ENCODE measurements at regions not wholly inside any gene's neighbourhood (a gene's known extent, or its start where the extent isn't known, plus 50 kb on each side); places are given as distances from the start of the nearest gene placed in this dataset.

DNA sequence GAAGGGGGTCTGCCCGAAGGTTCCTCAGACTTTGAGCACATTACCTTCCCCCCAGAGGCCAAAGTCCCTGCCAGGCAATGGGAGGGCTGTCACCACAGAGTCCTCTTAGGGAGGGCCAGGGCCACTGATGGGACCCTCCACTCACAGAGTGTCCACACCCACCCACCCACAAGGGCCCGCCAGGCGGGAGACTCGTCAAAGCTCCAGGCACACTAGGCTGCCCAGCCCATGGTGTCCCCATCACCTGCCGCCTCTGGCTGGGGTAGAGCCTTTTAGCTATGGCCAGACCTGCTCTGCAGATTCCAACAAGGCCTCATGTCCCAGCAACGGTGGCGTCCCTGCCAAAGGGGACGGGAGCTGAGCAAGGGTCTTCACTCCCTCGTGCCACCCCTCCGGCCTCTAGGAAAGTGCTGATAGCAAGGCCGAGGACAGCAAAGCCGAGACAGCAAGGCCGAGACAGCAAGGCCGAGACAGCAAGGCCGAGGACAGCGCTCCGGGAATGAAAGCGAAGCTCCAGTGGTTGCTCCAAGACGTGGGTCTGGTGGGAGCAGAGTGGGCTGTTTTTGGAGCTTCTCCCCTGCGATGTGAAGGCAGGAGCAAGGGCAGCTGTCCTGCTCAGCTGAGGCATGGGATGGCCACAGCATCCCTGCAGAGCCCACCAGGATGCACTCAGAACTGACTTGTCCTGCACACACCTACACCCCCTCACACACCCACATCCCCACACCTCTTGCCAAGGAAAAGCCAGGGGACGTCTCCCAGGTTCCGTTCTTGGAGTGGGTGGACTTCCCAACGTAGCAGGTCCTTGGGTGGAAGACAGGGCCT is 123.4 kb downstream of the CRYAA start:
- TF ChIP-seq, protein P1, sequence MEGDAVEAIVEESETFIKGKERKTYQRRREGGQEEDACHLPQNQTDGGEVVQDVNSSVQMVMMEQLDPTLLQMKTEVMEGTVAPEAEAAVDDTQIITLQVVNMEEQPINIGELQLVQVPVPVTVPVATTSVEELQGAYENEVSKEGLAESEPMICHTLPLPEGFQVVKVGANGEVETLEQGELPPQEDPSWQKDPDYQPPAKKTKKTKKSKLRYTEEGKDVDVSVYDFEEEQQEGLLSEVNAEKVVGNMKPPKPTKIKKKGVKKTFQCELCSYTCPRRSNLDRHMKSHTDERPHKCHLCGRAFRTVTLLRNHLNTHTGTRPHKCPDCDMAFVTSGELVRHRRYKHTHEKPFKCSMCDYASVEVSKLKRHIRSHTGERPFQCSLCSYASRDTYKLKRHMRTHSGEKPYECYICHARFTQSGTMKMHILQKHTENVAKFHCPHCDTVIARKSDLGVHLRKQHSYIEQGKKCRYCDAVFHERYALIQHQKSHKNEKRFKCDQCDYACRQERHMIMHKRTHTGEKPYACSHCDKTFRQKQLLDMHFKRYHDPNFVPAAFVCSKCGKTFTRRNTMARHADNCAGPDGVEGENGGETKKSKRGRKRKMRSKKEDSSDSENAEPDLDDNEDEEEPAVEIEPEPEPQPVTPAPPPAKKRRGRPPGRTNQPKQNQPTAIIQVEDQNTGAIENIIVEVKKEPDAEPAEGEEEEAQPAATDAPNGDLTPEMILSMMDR (IDR thresholded peaks at IDR 0.05) = no peak
- no peak for TF ChIP-seq POLR2A (IDR thresholded peaks at IDR 0.05)
